HUES48 (cell line): ENCODE measurements at regions not wholly inside any gene's neighbourhood (a gene's known extent, or its start where the extent isn't known, plus 50 kb on each side); places are given as distances from the start of the nearest gene placed in this dataset.

Source experiments
- H3K27ac ChIP-seq: one replicate; pipeline ENCODE4 v1.7.0; 2013; ENCODE audit warnings: low read depth, low read length, inconsistent platforms
- H3K27me3 ChIP-seq: 2 replicates; pipeline ENCODE4 v1.6.1; 2013; ENCODE audit warnings: mild to moderate bottlenecking, low read length; ENCODE audit not compliant: control insufficient read depth, insufficient read depth
- H3K36me3 ChIP-seq: 2 replicates; pipeline ENCODE4 v1.6.1; 2013; ENCODE audit warnings: low read length; ENCODE audit not compliant: control insufficient read depth, insufficient read depth
- H3K4me1 ChIP-seq: 2 replicates; pipeline ENCODE4 v1.6.1; 2013; ENCODE audit warnings: mild to moderate bottlenecking, low read length; ENCODE audit not compliant: control insufficient read depth, insufficient read depth
- H3K4me3 ChIP-seq: 2 replicates; pipeline ENCODE4 v1.5.1; 2013; ENCODE audit warnings: mild to moderate bottlenecking, low read depth, low read length
- H3K9ac ChIP-seq: 2 replicates; pipeline ENCODE4 v1.6.1; 2013; ENCODE audit warnings: mild to moderate bottlenecking, low read depth, low read length, moderate library complexity
- H3K9me3 ChIP-seq: 2 replicates; pipeline ENCODE4 v1.6.1; 2013; ENCODE audit warnings: low read length; ENCODE audit not compliant: control insufficient read depth, insufficient read depth

DNA sequence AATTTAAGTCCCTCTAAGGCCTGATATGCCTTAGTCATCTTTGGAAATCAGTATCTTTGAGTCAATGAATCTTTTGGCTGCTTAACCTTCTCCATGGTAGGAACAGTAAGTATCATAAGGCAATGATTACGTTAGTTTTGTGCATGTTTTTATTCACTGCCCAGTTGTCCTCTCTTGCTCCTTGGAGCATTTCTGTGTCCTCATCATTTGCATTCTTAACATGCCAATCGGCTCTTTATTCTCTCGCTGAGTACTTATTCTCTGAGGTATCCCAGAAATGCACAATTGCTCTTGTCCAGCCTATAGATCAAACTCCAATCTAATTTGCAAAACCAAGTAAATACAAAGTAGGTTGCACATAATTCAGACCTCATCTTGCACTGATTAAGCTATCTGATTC is 405.0 kb upstream of the IL12A start:
- Histone ChIP-seq H3K36me3 (no peaks in the 10 kb centered on the region), H3K4me1 (peaks cover 15% of the 10 kb centered on the region), H3K4me3 (no peak overlapping the region), H3K27ac (no peak overlapping the region), H3K27me3 (no peaks in the 10 kb centered on the region), H3K9me3 (no peaks in the 10 kb centered on the region), H3K9ac (no peak overlapping the region)

DNA sequence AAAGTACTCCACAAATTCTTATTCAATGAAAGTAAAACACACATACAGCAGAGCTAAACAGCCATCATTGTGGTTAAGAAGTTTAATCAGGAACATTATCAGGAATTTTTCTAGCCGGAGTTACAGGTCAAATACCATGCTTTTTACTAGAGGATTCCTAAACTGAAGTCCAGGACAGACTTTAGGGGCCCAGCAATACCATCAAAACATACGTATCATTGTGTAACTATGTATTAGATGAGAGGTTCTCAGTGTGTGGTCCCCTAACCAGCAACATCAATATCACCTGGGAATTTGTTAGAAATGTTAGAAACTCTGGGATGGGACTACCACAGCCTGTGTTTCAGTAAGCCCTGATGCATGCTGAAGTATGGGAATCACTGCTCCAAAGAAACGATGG is 404.2 kb upstream of the IL12A start:
- H3K9me3 ChIP-seq, result no peaks in the 10 kb centered on the region
- no peak overlapping the region for H3K9ac ChIP-seq
- H3K4me3 ChIP-seq, result no peak overlapping the region
- H3K36me3 ChIP-seq, result no peaks in the 10 kb centered on the region
- H3K27me3 ChIP-seq, result no peaks in the 10 kb centered on the region
- H3K27ac ChIP-seq, result no peak overlapping the region
- H3K4me1 ChIP-seq, result peaks cover 15% of the 10 kb centered on the region

GRCh38 chr3:159586571-159587202 is 401.9 kb upstream of the IL12A start:
- no peak overlapping the region for H3K9ac ChIP-seq
- no peaks in the 10 kb centered on the region for H3K36me3 ChIP-seq
- no peak overlapping the region for H3K4me3 ChIP-seq
- H3K9me3 ChIP-seq, result no peaks in the 10 kb centered on the region
- H3K4me1 ChIP-seq, result peaks cover 15% of the 10 kb centered on the region
- H3K27me3 ChIP-seq, result no peaks in the 10 kb centered on the region
- H3K27ac ChIP-seq, result no peak overlapping the region

- no peak overlapping the region for H3K9ac ChIP-seq
- no peak overlapping the region for H3K4me3 ChIP-seq
- no peaks in the 10 kb centered on the region for H3K36me3 ChIP-seq
- H3K27me3 ChIP-seq, result no peaks in the 10 kb centered on the region
- H3K4me1 ChIP-seq, result no peaks in the 10 kb centered on the region
- H3K27ac ChIP-seq, result no peak overlapping the region
- no peaks in the 10 kb centered on the region for H3K9me3 ChIP-seq
These were observed 394.6 kb upstream of the IL12A start for GRCh38 chr3:159593927-159594605.

DNA sequence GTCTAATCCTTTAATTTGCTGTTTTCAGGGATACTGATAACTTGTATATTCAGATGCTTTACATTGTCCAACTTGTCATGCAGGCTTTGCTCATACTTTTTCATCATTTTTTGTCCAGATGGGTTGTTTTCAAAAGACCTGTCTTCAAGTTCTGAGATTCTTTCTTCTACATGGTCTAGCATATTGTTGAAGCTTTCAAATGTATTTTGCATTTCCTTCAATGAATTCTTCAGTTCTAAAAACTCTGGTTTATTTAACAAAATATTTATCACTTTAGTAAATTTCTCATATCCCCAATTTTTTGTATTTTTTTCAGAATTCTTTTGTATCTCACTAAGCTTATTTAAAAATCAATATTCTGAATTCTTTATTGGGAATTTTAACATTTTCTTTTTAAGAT is 388.3 kb upstream of the IL12A start:
- H3K4me3 ChIP-seq, result no peak overlapping the region
- no peaks in the 10 kb centered on the region for H3K4me1 ChIP-seq
- H3K27me3 ChIP-seq, result no peaks in the 10 kb centered on the region
- no peaks in the 10 kb centered on the region for H3K9me3 ChIP-seq
- no peak overlapping the region for H3K27ac ChIP-seq
- no peaks in the 10 kb centered on the region for H3K36me3 ChIP-seq
- no peak overlapping the region for H3K9ac ChIP-seq

- Histone ChIP-seq H3K4me1 (no peaks in the 10 kb centered on the region), H3K27me3 (no peaks in the 10 kb centered on the region), H3K27ac (no peak overlapping the region), H3K36me3 (no peaks in the 10 kb centered on the region), H3K4me3 (no peak overlapping the region), H3K9ac (no peak overlapping the region), H3K9me3 (no peaks in the 10 kb centered on the region)
These were observed 384.5 kb upstream of the IL12A start for GRCh38 chr3:159604151-159604581.

- Histone ChIP-seq H3K27ac (no peak overlapping the region), H3K4me3 (no peak overlapping the region), H3K27me3 (no peaks in the 10 kb centered on the region), H3K36me3 (no peaks in the 10 kb centered on the region), H3K4me1 (no peaks in the 10 kb centered on the region), H3K9me3 (no peaks in the 10 kb centered on the region), H3K9ac (no peak overlapping the region)
These were observed 383.5 kb upstream of the IL12A start for GRCh38 chr3:159605101-159605500.

DNA sequence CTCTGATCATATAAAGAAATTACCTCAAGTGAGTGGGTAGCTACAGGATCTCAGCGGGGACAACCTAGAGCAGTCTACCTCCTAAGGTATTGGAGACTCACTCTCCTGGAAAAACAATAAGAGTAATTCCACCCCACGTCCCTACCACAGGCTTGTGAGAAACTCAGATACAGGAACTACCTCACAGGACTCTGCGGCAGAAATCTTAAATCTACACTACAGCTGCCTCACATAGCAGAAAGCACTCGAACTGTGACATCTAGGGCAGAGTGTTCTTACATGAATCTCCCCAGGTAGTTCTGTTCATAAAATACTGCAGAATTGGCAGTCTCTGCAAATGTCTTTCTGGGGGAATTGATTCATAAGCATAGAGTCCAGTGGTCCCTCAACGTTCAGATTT is 382.9 kb upstream of the IL12A start:
- no peak overlapping the region for H3K27ac ChIP-seq
- no peaks in the 10 kb centered on the region for H3K4me1 ChIP-seq
- H3K9ac ChIP-seq, result no peak overlapping the region
- no peak overlapping the region for H3K4me3 ChIP-seq
- no peaks in the 10 kb centered on the region for H3K27me3 ChIP-seq
- H3K36me3 ChIP-seq, result no peaks in the 10 kb centered on the region
- no peaks in the 10 kb centered on the region for H3K9me3 ChIP-seq

DNA sequence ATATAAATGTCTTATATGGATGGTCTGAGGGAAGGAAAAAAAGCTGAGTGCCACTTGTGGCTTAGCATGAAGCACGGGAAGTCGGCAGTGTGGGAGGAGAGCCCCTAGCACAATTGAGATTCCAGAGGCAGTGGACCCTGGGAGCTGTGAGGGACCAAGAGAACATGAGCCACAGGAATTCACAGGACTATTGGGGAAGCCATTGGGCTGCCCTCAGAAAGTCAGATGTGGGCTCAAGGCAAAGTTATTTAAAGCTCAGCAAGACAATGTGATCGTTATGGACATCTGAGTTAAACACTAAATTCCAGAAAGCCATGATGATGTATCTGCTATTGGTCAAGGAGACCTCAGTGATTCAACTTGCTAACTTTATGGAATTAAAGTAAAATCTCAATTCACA is 380.8 kb upstream of the IL12A start:
- no peak overlapping the region for H3K9ac ChIP-seq
- H3K4me3 ChIP-seq, result no peak overlapping the region
- H3K4me1 ChIP-seq, result no peaks in the 10 kb centered on the region
- no peaks in the 10 kb centered on the region for H3K27me3 ChIP-seq
- no peaks in the 10 kb centered on the region for H3K9me3 ChIP-seq
- H3K36me3 ChIP-seq, result no peaks in the 10 kb centered on the region
- H3K27ac ChIP-seq, result no peak overlapping the region

GRCh38 chr3:159608311-159608710 is 380.3 kb upstream of the IL12A start:
- Histone ChIP-seq H3K4me3 (no peak overlapping the region), H3K4me1 (no peaks in the 10 kb centered on the region), H3K27ac (no peak overlapping the region), H3K27me3 (no peaks in the 10 kb centered on the region), H3K36me3 (no peaks in the 10 kb centered on the region), H3K9ac (no peak overlapping the region), H3K9me3 (no peaks in the 10 kb centered on the region)

- Histone ChIP-seq H3K4me3 (no peak overlapping the region), H3K36me3 (no peaks in the 10 kb centered on the region), H3K27ac (no peak overlapping the region), H3K9me3 (no peaks in the 10 kb centered on the region), H3K4me1 (no peaks in the 10 kb centered on the region), H3K9ac (no peak overlapping the region), H3K27me3 (no peaks in the 10 kb centered on the region)
These were observed 379.0 kb upstream of the IL12A start for GRCh38 chr3:159609625-159610024.
